Fibroblast of peridontal ligament (primary cell): ENCODE measurements at regions not wholly inside any gene's neighbourhood (a gene's known extent, or its start where the extent isn't known, plus 50 kb on each side); places are given as distances from the start of the nearest gene placed in this dataset.

Source experiments
- DNase-seq: peaks from one replicate; pipeline ENCODE4 v3.0.0-alpha.2; 2010; ENCODE audit errors: extremely low read depth

DNA sequence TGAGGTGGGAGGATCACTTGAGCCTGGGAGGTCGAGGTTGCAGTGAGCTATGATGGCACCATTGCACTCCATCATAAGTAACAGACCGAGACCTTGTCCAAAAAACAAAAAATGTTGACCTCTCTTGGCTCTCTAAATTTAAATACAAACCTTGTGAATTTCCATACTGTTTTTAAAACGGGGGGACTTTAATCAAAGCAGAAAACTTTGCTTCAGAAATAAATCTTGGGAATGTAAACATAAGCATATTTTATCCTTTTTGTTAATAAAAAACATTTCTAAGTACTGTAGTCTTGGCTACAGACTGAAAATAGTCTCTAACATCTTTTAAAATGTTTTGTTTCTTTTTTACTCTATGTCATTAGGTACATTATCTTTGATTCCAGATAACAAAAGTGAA lies 130.7 kb upstream of the RASSF8 start:
- peak; percentile 67 for DNase-seq

GRCh38 chr12:25828188-25828587 lies 130.3 kb upstream of the RASSF8 start:
- no peak for DNase-seq

GRCh38 chr12:25829192-25829591 lies 129.3 kb upstream of the RASSF8 start:
- DNase-seq = peak; percentile 100

DNA sequence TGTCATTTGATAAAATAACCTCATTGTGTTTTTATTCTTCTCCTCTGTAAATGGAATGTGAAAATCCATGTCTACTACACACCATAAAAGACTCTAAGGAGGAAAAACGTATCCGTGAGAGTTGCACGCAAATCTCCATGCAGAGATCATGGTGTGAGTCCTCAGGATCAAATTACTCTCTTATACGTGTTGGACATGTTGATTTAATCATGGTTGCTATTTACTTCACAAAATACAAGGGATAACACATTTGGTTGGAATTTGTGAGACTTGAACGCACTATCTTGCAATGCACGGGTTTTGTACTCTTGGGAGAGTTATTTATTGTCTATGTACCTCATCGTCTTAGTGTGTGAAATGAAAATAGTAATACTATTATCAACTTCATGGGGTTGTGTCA lies 128.0 kb upstream of the RASSF8 start:
- peak; percentile 38 for DNase-seq

GRCh38 chr12:25833657-25834056 lies 124.8 kb upstream of the RASSF8 start:
- DNase-seq = peak; percentile 61

DNA sequence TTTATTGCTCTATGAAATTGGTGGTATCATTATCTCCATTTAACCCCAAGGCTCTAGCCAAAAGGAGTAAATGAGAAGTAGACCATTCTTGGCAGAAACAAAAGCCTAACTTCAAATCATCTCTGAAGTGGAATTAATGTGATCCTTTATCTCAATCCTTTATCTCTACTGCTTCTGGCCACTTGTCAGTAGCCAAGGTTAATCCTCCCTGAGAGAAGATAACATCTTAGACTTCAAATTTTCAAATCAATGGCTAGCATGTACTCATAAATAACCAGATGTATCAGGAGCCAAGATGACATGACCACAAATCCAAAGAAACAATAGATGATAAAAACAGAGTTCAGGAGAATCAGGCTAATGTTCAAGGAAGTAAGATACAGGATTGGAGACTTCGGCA lies 123.1 kb upstream of the RASSF8 start:
- DNase-seq = no peak

DNA sequence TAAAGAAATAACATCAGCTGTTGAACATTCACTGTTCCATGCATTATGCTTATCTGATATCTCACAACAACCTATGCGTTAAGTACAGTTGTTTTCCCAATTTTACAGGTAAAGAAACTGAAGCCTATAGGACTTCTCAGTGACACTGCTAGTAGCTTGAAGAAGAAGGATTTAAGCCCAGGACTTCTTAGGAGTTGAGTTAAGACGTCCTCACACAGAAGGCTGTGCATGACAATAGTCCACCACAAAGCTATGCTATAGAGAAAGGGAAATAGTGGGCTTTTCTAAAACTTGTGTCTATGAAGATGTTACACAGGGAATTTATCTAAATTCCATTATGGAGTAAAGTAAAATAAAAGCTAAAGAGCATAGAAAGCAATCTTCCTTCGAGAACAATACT lies 120.5 kb upstream of the RASSF8 start:
- DNase-seq = no peak

DNA sequence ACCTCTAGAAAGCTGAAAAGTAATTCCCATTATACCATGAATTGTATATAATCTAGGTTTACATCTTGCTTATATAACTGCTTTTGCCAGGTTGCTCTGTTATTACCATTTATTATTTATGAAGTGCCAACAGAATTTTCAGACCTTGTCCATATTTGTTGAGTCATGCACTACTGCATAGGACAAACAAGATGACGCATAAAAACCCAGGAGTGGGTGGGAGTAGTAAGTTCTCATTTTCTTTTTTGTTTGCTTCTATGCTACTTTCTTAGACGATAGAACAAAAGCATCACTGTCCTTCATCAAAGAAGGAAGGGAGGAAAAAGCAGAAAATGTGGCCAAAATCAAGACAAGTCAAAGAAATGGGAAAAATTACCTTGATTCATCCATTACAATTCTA lies 119.0 kb upstream of the RASSF8 start:
- DNase-seq = no peak

DNA sequence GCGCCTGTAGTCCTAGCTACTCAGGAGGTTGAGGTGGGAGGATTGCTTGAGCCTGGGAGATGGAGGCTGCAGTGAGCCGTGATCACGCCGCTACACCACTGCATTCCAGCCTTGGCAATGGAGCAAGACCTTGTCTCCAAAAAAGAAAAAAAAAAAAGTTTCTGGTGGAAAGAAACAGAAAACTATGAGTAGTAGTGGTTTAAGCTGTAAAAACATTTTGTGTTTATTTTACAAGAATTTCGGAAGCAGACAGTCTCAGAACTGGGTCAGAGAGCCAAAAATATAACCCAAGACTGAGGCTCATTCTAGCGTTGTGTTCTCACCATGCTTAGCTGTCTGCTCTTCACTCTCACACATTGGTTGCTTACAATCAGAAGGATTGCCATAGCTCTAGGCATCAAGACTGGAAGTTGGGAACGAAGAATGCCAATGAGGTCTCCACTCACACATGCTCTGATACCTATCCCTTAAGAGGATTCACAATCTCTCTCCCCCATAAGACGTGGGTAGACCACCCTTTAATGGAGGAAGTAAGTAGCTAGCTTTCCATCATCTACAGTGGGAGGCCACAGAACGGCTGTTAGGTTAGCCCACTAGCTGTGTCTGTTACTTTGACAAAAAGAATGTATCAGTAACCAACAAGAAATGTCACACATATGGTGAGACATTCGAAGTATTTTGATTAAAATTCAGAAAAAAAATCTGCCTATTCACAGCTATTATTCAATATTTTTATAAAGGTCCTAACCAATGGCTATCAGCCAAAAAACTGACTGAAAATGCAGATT lies 117.6 kb upstream of the RASSF8 start:
- peak; percentile 91 for DNase-seq

DNA sequence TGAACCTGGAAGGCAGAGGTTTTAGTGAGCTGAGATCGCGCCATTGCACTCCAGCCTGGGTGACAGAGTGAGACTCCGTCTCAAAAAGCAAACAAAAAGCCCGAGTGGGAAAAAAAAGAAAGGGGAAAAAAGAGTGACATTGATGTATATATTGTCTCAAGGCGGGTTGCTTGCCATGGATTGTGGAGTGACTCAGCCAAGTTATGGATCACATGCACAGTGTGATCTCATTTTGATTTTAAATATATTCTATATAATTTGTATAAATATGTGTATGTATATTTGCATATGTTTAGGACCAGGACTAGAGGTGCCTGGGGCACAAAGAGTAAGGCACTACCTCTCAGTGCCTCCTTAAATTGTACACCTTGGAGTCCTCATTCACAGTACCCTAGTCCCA lies 116.2 kb upstream of the RASSF8 start:
- DNase-seq = no peak

- no peak for DNase-seq
Measured at GRCh38 chr12:25843976-25844375, 114.5 kb upstream of the RASSF8 start.

GRCh38 chr12:25845415-25845814 lies 113.1 kb upstream of the RASSF8 start:
- peak; percentile 72 for DNase-seq

DNA sequence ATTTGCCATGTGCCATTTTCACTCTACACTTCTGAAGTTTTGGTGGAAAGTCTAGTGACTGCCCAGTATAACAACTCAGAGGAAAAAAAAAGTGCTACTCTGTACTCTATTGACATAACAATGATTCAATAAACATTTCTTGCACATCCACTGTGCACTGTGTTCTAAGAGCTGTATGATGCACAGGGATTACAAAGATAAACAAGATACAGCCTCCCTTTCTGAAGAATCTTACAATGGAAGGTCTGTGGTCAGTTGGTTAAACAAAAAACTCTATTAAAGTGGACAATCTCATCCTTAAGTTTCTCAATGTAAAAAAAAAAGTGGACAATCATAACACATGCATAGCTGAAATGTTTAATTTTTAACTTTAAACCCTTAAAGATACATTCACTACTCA lies 105.7 kb upstream of the RASSF8 start:
- DNase-seq = peak; percentile 74

DNA sequence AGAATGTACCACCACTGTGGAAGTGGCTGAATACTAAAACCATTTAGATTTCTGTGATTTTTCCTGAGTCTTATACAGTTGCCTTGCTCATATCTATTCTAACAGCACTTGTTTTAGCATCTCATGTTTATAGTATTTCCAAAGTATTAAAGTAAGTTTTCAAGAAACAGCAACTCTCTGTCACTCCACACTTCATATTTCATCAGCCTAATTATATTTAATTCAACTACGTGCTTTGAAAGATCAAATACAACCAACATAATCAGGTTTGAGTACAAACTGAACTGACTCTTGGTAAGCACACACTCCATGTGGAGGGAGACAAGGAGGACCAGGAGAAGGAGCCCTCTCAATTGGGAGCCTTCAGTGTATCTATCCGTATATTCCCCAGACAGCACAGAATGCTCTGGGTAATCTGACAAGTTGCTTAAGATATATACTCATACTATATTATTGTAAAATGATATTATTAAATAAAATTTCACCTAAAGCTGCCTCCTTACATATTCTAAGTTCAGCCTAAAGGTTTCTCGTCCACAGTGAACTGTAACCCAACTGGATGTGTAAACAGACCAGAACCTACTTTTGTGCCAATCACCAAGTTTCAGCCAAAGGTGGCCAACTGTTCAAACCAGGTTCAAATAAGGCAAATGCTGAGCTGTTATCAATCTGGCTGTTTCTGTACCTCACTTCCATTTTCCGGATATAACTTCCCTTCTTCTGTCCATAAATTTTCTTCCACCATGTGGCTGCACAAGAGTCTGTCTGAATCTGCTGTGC lies 105.0 kb upstream of the RASSF8 start:
- DNase-seq = no peak

- DNase-seq = no peak
Measured at GRCh38 chr12:25854991-25855390, 103.5 kb upstream of the RASSF8 start.

- DNase-seq = no peak
Measured at GRCh38 chr12:25855716-25856115, 102.8 kb upstream of the RASSF8 start.

- no peak for DNase-seq
Measured at GRCh38 chr12:25859976-25860375, 98.5 kb upstream of the RASSF8 start.

GRCh38 chr12:25861226-25861625 lies 97.3 kb upstream of the RASSF8 start:
- no peak for DNase-seq

DNA sequence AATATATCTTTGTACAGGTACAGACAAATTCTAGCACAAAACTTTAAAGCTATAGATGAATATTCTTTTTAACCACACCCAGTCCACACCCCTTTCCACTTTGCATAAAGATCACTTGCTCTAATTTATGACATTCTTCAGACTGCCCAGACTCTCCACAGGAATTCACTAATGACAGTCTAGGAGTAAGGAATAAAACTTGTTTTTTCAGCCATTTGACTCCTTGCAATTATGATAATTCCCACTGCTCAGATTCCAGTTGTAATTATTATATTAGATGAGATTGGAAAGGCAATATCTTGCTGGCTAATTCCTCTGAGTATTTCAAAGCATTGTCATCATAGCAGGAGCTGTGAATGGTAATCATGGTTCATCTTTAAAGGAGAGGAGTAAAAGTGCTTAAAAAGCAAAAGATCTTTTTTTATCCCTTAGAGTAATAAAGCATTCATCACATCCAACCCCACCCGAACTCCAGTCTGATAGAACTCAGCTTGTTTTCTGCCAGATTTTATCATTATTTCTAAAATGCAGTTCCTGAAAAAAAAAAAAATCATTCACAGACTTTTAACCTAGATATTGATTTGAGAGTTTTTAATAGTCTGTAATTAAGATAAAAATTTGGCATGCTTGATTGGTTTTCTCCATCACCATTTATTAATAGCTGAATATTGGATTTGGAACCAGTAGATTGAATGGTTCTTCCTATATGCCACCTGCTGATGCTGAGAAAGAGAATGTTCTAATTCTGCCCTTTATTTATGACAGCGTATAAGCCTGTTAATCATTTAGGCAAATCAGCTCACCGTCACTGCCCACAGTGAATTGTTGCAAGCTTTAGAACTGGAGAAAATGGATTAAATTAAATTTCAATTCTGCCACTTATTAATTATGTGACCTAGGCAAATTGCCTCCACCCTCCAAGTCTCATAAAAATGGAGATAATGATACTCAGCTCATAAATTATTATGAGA lies 93.9 kb upstream of the RASSF8 start:
- DNase-seq = no peak

GRCh38 chr12:25866586-25867378 lies 91.7 kb upstream of the RASSF8 start:
- DNase-seq = no peak

DNA sequence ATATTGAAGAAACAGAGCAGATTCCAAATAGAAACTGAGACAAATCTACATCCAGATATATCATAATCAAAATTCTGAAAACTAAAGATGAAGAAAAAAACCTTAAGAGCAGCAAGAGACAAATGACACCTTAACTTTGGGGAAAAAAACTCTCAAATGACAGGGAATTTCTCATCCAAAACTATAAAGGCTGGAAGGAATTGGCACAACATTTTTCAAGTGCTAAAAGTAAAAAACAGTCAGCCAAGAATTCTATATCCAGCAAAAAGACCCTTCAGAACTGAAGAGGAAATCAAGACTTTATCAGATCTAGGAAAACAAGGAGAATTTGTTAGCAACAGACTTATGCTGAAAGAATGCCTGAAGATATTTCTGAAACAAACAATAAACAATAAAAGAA lies 90.3 kb upstream of the RASSF8 start:
- no peak for DNase-seq
